Breast epithelium (tissue), 3 donors: ENCODE measurements at regions not wholly inside any gene's neighbourhood (a gene's known extent, or its start where the extent isn't known, plus 50 kb on each side); places are given as distances from the start of the nearest gene placed in this dataset.

Experiments used
- POLR2A ChIP-seq: fragments of 450-650 bp; IDR thresholded peaks from one replicate; pipeline ENCODE4 v1.6.1; 2016; ENCODE audit warnings: antibody characterized with exemption, mild to moderate bottlenecking, moderate library complexity
- POLR2AphosphoS5 ChIP-seq, 3 donors: sonication (generic); formaldehyde crosslinking; IDR thresholded peaks; one replicate each; pipeline ENCODE4 v1.6.1; 2017; ENCODE audit warnings: antibody characterized with exemption in 3 of 3
- TF ChIP-seq, protein P1 (sequence below), 3 donors: fragments of 450-650 bp; IDR thresholded peaks; one replicate each; pipeline ENCODE4 v1.5.1; 2016 to 2017; ENCODE audit warnings: antibody characterized with exemption in 3 of 3, mild to moderate bottlenecking in 3 of 3, moderate library complexity in 3 of 3

DNA sequence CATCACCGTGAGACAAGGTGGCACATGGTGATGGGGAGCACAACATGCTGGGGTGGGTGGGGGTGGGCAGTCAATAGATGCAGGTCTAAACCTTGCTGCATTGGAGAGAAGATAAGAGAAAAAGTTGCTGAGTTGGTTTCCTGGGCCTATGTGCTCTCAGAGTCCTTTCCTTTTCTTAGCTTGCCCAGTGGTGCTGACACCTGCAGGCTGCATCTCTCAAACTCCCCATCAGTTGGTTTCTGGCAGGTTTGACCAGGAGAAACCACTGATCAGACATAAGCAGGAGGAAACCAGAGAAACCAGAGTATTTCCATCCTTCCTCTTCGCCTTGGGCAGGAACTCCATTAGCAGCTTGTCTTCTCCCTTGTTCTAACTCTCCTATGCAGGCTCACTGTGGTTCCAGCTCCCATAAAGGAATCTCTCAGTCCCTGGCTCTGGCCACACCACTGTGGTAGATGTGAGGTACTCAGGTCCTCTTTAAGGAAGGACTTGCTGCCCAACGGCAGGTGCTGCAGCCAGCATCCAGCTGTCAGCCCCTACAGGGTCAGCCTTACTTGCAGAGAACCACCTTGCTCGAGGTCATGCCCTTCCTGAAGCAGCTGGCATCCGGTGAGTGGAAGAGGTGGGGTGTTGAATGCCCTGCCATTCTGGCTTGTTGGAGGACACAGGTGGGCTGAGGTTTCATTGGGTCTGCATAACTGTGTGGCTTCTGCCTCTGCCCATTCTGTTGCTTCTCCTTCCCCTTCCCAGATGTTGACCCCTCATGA lies 172.3 kb upstream of the ANKRD28 start:
- TF ChIP-seq POLR2AphosphoS5 (IDR thresholded peaks at IDR 0.05) = no peak
- TF ChIP-seq, protein P1, sequence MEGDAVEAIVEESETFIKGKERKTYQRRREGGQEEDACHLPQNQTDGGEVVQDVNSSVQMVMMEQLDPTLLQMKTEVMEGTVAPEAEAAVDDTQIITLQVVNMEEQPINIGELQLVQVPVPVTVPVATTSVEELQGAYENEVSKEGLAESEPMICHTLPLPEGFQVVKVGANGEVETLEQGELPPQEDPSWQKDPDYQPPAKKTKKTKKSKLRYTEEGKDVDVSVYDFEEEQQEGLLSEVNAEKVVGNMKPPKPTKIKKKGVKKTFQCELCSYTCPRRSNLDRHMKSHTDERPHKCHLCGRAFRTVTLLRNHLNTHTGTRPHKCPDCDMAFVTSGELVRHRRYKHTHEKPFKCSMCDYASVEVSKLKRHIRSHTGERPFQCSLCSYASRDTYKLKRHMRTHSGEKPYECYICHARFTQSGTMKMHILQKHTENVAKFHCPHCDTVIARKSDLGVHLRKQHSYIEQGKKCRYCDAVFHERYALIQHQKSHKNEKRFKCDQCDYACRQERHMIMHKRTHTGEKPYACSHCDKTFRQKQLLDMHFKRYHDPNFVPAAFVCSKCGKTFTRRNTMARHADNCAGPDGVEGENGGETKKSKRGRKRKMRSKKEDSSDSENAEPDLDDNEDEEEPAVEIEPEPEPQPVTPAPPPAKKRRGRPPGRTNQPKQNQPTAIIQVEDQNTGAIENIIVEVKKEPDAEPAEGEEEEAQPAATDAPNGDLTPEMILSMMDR (IDR thresholded peaks at IDR 0.05) = no peak
- TF ChIP-seq POLR2A = no peak
